Hypothalamus (tissue), 51 donors: ENCODE measurements at regions not wholly inside any gene's neighbourhood (a gene's known extent, or its start where the extent isn't known, plus 50 kb on each side); places are given as distances from the start of the nearest gene placed in this dataset.
"Not testable (repeated sequence)": the region's sequence is repeated elsewhere in the genome, so short reads cannot be mapped to it uniquely, and the experiment has no call there.

Source experiments
- DNase-seq, 51 donors: peaks; one replicate each; lab custom pipeline; 2025; lab: John Stamatoyannopoulos, UW

DNA sequence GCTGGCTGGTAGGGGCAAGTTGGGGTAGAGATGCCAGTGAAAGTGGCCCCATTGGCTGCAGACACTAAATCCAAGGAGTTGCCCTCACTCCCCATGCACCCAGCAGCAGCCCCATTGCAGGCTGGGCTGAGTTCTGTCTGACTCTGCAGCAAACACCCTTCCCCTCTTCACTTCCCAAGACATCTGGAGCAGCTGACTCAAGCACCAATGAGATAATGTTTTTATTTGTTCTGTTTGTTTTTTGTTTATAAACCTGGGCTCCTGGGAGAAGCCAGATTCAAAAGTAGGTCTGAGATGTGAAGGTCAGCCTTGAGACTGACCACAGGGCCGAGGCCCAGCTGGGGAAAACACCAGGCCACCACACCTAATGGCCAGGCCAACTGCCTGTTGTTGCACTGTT lies 545.9 kb upstream of the KLF4 start:
- DNase-seq, result no peak

DNA sequence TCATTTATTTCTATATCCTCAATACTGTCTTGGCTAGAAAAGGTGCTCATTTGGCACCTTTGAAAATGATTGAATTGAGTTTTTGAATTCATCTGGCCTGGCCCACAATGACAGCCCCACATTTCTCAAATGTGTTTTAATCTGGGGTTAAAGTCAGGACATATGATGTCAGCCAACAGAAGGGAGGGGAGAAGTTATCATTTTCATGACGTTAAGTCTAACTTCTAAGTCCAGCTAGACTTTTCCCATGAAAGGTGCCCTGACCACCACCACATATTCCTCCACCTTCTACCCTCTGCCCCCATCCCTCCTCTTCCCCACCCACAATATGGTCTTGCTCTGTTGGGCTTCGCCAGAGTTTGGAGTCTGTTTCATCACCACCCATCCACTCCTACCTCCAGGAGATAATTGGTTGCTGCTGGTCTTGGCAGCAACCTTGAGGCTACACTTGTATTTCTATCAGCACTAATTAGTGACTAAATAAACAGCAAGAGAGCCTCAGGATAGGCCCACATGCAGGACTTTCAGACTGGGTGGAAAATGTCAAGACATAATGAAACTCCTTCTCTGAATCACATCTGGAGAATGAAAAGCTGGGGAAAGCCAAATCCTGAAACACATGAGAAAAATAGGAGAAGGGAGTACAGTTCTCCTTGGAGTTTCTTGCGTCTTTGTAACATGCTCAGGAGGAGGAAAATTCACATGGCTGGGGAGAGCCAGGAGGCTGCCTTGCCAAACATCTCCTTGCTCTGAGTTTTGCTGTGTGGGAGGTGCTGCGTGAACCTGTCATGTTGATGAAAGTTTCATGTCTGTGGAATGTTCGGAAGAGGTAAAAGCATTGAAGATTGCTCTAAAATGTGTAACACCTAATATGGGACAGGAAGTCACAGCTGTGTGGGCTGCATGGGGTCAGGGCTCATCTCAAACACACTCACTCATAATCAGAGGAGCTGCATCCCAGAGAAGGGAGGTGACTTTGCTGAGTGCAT lies 544.7 kb upstream of the KLF4 start:
- peak in 2 of 51 donors; percentile 7 to 25 for DNase-seq

DNA sequence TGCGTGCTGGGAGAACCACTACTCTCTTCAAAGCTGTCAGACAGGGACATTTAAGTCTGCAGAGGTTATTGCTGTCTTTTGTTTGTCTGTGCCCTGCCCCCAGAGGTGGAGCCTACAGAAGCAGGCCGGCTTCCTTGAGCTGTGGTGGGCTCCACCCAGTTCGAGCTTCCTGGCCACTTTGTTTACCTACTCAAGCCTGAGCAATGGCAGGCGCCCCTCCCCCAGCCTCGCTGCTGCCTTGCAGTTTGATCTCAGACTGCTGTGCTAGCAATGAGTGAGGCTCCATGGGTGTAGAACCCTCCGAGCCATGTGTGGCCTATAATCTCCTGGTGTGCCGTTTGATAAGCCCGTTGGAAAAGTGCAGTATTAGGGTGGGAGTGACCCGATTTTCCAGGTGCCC lies 542.5 kb upstream of the KLF4 start:
- DNase-seq, result not testable (repeated sequence)

DNA sequence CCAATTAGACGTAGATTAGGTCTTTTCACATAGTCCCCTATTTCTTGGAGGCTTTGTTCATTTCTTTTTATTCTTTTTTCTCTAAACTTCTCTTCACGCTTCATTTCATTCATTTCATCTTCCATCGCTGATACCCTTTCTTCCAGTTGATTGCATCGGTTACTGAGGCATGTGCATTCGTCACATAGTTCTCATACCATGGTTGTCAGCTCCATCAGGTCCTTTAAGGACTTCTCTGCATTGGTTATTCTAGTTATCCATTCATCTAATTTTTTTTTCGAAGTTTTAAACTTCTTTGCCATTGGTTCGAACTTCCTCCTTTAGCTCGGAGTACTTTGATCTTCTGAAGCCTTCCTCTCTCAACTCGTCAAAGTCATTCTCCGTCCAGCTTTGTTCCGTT lies 541.7 kb upstream of the KLF4 start:
- not testable (repeated sequence) for DNase-seq

DNA sequence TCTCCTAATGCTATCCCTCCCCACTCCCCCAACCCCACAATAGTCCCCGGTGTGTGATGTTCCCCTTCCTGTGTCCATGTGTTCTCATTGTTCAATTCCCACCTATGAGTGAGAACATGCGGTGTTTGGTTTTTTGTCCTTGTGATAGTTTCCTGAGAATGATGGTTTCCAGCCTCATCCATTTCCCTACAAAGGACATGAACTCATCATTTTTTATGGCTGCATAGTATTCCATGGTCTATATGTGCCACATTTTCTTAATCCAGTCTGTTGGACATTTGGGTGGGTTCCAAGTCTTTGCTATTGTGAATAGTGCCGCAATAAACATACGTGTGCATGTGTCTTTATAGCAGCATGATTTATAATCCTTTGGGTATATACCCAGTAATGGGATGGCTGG lies 537.1 kb upstream of the KLF4 start:
- not testable (repeated sequence) for DNase-seq

DNA sequence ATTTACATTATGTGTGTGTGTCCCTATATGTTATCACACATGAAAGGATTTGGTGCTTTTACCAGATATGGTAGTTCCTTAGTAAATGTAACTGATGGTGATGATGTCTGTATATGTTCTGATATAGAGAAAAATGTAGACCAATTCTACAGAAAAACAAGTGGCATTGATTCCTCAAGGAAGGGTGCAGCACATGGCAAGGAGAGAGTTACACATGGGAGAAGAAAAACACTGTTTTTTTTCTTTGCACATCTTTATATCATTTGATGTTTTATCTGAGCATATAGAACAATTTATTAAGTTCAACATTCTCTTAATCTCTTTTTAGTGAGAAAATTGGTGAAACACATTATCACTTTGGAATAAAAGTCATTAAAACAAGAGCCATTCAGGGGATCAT lies 535.0 kb upstream of the KLF4 start:
- no peak for DNase-seq

DNA sequence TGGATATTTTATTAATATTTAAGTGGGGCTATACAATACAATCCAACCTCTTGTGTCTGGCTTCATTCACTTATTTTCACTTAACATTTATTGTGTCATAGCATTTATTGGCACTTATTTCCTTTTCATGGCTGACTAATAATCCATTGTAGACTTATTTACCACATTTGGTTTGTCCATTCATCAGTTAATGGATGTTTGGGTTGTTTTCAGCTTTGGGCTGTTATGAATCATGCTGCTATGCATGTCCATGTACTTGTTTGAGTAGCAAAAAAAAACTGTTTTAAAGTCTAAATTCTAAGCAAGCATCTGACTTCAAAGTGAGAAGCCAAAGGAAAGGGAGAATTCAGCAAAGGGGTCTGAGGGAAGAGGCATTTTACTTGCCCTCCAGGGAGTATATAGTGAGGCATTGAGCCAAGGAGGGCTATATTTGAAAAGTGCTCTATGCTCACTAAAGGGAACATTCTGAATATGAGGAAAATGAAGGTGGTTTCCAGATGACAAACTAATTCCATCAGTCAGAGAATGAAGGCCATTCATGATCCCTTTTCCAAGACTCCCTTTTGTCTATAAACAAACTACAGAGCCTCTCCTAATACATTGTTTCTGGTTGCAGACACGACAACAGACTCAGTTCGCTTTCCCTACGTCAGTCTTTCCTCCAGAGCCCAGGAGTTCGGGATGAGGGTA lies 532.8 kb upstream of the KLF4 start:
- DNase-seq, result no peak

DNA sequence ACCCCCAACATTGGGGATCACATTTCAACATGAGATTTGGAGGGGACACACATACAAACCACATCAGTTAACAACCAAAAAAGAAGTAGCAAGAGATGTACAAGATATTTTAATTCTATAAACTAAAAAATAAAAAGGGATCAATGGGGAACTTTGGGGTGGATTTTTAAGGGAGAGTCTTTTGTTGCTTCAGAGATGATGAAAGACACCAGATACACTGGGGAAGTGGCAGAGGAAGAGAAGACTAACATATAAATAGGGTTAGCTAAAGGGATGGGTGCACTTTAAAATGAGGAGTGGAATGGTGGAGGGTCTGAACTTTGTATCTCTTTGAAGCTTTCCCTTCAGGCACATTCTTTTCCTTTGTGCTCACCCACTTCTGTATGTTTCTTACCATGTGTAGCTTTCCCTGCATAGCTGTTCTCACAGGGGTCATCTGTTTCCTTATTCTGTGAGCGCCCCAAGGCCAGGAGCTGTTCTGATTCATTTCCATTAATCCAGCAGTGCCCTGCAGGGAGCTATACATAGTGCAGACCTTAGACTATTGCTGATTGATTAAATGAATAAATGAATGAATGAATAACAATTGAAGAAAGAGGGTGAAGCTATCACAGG lies 531.6 kb upstream of the KLF4 start:
- DNase-seq, result no peak

DNA sequence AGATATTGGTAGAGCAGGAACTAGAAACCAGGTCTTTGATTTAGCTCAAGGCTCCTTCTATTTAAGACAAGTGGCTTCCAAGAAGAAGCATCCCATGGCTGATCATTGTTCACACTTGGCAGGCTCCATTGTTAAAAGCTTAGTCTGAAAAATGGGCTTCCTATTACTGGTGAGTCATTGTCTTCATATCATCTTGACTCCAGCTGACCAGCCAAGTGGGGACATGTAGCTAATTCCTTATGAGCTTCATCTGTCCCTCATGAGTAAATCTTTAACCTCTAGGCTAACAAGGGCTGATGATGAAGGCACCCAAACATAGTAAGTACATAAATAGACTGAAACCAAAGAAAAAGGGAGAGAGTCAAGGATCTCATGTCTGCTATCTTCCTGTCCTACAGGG lies 530.3 kb upstream of the KLF4 start:
- no peak for DNase-seq

DNA sequence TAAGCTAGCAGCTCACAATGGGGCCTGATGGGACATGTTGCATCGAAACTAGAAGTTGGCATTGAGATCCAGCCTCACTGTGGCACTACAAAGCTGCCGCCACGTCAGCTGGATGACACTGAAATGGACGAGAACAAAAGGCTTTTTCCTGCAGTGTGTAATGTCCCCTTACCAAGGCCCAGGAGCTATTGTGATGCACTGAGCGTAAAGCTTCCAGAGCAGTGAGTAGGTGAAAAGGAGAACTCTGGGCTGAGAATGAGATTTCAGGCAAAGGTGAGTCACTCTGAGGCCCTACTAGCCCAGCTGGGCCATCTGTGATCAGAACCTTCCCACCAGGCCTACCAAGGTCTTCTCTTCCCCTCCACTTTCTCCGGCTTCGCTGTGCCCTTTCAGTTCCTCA lies 528.1 kb upstream of the KLF4 start:
- no peak for DNase-seq

DNA sequence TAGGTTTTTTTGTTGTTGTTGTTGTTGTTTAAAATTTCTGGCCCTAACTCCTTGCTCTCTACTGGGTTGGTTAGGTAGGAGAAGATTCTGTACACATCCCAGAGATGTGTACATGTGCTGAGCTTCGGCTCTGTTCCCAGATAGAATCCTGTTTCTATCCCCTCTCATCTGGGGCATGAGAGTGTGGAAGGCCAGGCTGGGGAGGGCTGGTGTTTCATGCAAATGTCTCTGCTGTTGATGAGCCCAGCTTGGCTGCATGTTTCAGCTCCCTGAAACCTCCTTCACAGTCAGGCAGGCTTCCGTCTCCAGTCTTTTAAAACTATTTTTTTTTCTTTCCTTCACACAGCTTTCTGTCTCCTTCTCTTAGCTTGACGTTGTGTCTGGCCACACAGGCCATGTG lies 526.9 kb upstream of the KLF4 start:
- no peak for DNase-seq

DNA sequence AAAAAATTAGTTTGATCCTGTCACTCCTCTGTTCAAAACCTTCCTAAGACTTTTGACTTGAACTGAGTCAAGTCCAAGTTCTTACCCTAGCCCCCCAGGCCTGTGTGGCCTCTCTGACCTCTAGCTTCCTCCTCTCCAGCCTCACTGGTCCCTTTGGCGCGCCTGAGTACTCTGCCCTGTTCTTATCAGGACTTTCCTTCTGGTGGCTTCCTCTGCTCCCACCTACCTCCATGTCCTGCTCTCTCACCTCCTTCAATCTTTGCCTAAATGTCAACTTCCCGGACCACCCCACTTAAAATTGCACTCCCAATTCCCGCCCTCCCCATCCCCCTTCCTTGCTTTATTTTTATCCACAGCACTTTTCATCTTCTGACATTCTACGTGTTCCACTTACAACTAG lies 526.1 kb upstream of the KLF4 start:
- DNase-seq, result no peak

DNA sequence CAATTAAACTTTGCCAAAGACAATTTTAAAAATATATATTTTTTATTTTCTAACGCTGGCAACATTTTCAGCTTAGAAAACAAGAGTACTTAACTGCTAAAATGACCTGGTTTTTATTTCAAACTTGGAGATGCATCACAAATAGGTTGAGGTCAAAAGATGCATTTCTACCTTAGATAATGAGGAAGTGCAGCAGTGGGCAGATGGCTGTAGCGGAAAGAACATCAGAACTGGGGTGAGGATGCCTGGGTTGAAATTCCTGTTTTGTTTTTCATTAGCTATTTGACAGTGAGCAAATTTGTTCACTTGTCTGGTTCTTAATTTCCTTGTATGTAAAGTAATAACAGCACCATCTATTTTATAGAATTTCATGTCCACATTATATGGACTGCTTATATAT lies 524.8 kb upstream of the KLF4 start:
- DNase-seq, result no peak

DNA sequence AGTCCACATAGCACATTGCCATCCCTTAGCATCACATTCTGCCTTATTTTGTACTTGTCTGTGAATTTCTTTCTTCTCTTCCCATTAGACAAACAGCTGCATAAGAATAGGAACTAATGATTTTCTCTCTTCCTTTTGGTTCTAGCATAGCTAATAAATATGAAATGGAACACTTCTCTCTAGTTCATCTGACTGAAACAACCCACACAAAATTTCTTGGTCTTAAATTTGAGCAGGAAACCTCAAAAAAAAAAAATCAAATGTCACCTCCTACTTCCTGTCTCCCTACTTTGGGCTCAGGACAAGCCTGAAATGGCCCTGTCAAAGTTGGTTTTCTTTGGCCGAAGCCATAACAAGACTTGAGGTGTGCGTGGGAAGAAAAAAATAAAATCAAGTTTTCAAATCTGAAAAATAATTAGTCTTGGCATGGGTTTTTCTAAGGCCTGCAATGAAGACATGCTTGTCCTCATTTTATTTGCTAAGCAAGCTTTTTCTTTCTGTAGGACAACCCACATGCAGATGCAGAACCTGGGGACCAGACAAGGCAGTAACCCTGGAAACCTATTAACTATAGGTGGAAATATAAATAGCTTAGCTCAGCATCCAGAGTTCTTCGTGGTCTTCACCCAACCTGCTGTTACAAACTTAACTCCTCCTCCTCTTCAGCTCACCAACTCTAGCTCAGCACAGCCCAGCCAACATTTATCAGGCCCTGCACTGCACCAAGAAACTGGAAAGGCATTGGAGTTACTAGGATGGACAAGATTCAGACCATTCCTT lies 523.5 kb upstream of the KLF4 start:
- DNase-seq, result no peak

DNA sequence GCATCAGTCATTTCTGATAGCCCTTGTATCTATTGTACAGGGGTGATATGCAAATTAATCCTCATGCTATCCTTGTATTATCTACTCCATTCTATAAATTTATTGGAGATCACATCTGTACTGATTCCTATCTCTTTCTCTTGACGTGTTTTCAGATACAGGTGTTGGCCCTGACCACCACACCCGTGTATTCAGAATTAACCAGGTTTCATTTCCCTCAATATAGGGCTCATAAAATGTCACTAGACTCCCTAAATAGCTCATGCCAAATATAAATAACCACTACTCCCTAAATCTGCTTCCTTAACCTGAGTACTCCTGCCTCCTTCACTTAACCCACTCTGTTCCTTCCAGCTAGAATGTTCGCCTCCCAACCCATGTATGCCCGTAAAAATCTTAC lies 522.8 kb upstream of the KLF4 start:
- DNase-seq, result no peak

DNA sequence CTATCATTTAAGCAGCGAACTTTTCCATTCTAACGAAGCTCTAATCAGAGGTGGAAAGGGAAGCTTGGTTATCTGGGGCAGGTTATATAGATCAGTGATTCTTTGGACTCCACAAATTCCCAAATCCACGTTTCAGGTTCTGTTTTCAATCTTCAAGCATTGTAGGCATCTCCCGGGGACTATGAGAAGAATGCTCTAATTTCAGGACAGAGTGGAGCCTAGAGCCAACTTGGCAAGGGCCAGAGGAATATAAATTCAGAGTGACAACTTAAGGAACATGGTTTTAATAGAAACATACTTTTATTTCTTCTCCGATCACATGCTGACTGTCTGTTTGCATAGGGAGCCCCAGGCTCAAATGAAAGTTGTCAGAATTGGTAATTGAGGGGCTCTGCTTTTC lies 514.0 kb upstream of the KLF4 start:
- DNase-seq, result no peak

DNA sequence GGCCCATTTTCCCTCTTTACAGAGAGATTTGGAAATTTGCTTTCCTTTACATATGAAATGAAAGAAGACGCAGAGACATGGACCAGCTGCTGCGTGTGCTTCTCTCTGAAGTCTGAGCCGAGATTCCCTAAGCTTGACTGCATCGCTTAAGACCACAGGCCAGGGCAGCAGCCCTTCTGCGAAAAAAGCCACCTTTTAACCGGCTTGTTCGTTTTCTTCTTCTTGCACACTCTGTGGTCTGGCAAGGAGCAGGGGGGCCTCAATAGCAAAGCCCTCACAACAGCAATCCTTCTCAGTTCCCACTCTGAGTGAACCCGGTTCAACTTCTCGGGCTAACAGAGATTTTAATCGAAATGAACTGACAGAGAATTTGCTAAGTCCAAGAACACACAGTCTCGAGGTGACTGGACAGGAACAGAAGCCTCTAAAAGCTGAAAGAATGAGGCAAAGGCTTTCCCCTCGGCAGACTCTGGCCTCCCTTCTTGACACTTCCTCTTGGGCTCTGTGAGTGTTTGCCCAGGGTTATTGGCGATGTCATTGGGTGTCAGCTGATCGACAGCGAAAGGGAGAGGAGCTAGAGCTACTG lies 512.9 kb upstream of the KLF4 start:
- no peak for DNase-seq

DNA sequence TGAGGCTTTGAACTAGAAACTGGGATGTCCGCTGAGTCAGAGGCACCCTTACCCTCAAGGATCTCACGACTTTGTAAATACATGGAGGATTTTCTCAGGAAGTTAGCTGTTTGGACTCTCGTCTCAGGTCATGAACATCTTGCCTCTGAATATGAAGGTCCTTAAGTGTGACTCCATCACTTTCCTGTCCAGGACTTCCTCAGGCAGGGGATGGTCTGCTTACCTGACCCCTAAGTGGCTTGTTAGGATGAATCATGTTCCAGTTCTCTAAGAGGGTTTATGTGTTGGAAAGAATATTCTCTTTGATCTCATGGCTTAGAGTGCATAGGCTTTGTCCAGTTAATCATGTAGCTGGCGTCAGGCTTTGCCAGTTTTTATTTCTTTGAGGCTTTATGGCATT lies 511.7 kb upstream of the KLF4 start:
- no peak for DNase-seq

DNA sequence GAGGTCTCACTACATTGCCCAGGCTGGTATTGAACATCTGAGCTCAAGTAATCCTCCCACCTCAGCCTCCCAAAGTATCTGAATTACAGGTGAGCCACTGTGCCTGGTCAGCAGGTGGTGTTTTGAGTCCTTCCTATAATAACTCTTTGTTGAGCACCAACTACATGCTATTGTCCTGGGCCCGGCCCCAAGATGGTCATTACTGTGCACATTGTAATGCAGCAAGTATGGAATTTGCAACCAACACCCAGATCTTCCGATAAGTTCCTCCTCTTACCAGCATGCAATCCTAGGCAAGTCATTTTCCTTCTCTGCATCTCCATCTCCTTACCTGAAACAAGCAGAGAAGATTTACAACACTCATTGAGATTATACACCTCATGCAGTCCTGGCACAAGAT lies 510.3 kb upstream of the KLF4 start:
- DNase-seq, result no peak

DNA sequence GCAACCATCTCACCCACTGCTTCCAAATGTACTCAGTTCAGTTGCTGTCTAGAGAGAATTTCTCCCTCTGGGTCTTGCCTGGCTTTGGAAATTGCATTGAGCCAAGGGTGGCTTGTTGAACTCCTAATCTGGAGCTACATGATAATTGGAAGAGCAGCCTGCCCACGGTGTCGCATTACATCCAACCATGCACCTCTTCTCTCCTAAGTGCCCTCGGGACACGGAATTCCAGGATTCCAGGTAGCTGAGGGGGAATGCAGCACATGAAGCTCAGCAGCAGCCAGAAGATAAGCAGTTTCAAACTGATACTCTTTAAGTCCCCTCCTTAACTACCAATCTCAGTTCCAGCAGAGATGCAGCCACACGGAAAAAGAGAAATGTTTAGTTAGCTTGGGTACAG lies 509.4 kb upstream of the KLF4 start:
- no peak for DNase-seq

DNA sequence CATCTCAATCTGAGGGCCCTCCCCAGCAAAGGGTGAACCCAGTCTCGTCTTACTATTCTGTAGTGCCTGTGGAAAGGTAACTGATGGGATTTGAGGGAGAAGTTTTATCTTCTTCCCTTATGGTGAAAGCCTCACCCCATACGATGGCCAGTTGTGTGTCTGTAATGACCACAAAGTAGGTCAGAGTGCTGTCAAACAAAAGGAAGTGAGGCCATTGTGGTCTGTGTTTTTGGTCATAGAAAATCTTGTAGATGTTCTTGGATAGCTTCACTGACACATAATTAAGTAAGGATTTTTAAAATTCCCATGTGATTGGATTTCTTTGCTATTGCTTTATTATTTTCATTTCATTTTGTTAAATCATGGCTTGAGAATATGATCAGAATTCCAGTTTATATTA lies 505.1 kb upstream of the KLF4 start:
- DNase-seq, result no peak
